ENCODE measurements at regions not wholly inside any gene's neighbourhood (a gene's known extent, or its start where the extent isn't known, plus 50 kb on each side); places are given as distances from the start of the nearest gene placed in this dataset.
"Not testable (repeated sequence)": the region's sequence is repeated elsewhere in the genome, so short reads cannot be mapped to it uniquely, and the experiment has no call there.

GRCh38 chrX:20727447-20727846, 460.7 kb upstream of the RPS6KA3 start:
- no peak for DNase-seq (ENCODE audit: low read depth)
- H3K4me3 ChIP-seq (ENCODE audit: low read depth, low read length) = no peak overlapping the region

GRCh38 chrX:20720954-20721626, 454.4 kb upstream of the RPS6KA3 start:
- no peak overlapping the region for H3K4me3 ChIP-seq (ENCODE audit: low read depth, low read length)

GRCh38 chrX:20718592-20719380, 452.1 kb upstream of the RPS6KA3 start:
- H3K4me3 ChIP-seq (ENCODE audit: low read depth, low read length) = no peak overlapping the region
- no peak for DNase-seq (ENCODE audit: low read depth)

More at GRCh38 chrX:20720954-20721626, 454.4 kb upstream of the RPS6KA3 start:
- DNase-seq (ENCODE audit: low read depth) = no peak

- DNase-seq (ENCODE audit: low read depth) = no peak
- no peak overlapping the region for H3K4me3 ChIP-seq (ENCODE audit: low read depth, low read length)
Measured at GRCh38 chrX:20715176-20715575, 448.5 kb upstream of the RPS6KA3 start.

- DNase-seq (ENCODE audit: low read depth) = no peak
- H3K4me3 ChIP-seq (ENCODE audit: low read depth, low read length) = no peak overlapping the region
Measured at GRCh38 chrX:20712811-20713210, 446.1 kb upstream of the RPS6KA3 start.

GRCh38 chrX:20711366-20711765, 444.7 kb upstream of the RPS6KA3 start:
- no peak overlapping the region for H3K4me3 ChIP-seq (ENCODE audit: low read depth, low read length)
- DNase-seq (ENCODE audit: low read depth) = no peak

- DNase-seq (ENCODE audit: low read depth) = peak; percentile 31
- no peak overlapping the region for H3K4me3 ChIP-seq (ENCODE audit: low read depth, low read length)
Measured at GRCh38 chrX:20693078-20693477, 426.4 kb upstream of the RPS6KA3 start.

GRCh38 chrX:20686256-20686655, 419.5 kb upstream of the RPS6KA3 start:
- DNase-seq (ENCODE audit: low read depth) = no peak
- H3K4me3 ChIP-seq (ENCODE audit: low read depth, low read length) = no peak overlapping the region

- no peak overlapping the region for H3K4me3 ChIP-seq (ENCODE audit: low read depth, low read length)
- DNase-seq (ENCODE audit: low read depth) = no peak
Measured at GRCh38 chrX:20685652-20686051, 418.9 kb upstream of the RPS6KA3 start.

- peak; percentile 35 for DNase-seq (ENCODE audit: low read depth)
Measured at GRCh38 chrX:20681683-20682082, 415.0 kb upstream of the RPS6KA3 start.

GRCh38 chrX:20680998-20681397, 414.3 kb upstream of the RPS6KA3 start:
- no peak overlapping the region for H3K4me3 ChIP-seq (ENCODE audit: low read depth, low read length)
- DNase-seq (ENCODE audit: low read depth) = peak; percentile 56

More at GRCh38 chrX:20681683-20682082, 415.0 kb upstream of the RPS6KA3 start:
- no peak overlapping the region for H3K4me3 ChIP-seq (ENCODE audit: low read depth, low read length)

GRCh38 chrX:20672476-20672875, 405.8 kb upstream of the RPS6KA3 start:
- DNase-seq (ENCODE audit: low read depth) = no peak

GRCh38 chrX:20671746-20672145, 405.0 kb upstream of the RPS6KA3 start:
- not testable (repeated sequence) for DNase-seq (ENCODE audit: low read depth); H3K4me3 ChIP-seq (ENCODE audit: low read depth, low read length)

More at GRCh38 chrX:20672476-20672875, 405.8 kb upstream of the RPS6KA3 start:
- no peak overlapping the region for H3K4me3 ChIP-seq (ENCODE audit: low read depth, low read length)

GRCh38 chrX:20670611-20671010, 403.9 kb upstream of the RPS6KA3 start:
- no peak for DNase-seq (ENCODE audit: low read depth)
- no peak overlapping the region for H3K4me3 ChIP-seq (ENCODE audit: low read depth, low read length)

- no peak overlapping the region for H3K4me3 ChIP-seq (ENCODE audit: low read depth, low read length)
- DNase-seq (ENCODE audit: low read depth) = no peak
Measured at GRCh38 chrX:20668550-20668949, 401.8 kb upstream of the RPS6KA3 start.

- H3K4me3 ChIP-seq (ENCODE audit: low read depth, low read length) = no peak overlapping the region
Measured at GRCh38 chrX:20666331-20666730, 399.6 kb upstream of the RPS6KA3 start.

GRCh38 chrX:20665481-20665880, 398.8 kb upstream of the RPS6KA3 start:
- H3K4me3 ChIP-seq (ENCODE audit: low read depth, low read length) = no peak overlapping the region
- no peak for DNase-seq (ENCODE audit: low read depth)

More at GRCh38 chrX:20666331-20666730, 399.6 kb upstream of the RPS6KA3 start:
- no peak for DNase-seq (ENCODE audit: low read depth)

GRCh38 chrX:20664774-20665173, 398.1 kb upstream of the RPS6KA3 start:
- no peak overlapping the region for H3K4me3 ChIP-seq (ENCODE audit: low read depth, low read length)
- DNase-seq (ENCODE audit: low read depth) = no peak

- no peak overlapping the region for H3K4me3 ChIP-seq (ENCODE audit: low read depth, low read length)
- DNase-seq (ENCODE audit: low read depth) = no peak
Measured at GRCh38 chrX:20664131-20664530, 397.4 kb upstream of the RPS6KA3 start.

- no peak overlapping the region for H3K4me3 ChIP-seq (ENCODE audit: low read depth, low read length)
- DNase-seq (ENCODE audit: low read depth) = no peak
Measured at GRCh38 chrX:20663336-20663735, 396.6 kb upstream of the RPS6KA3 start.

GRCh38 chrX:20656721-20657120, 390.0 kb upstream of the RPS6KA3 start:
- H3K4me3 ChIP-seq (ENCODE audit: low read depth, low read length) = no peak overlapping the region

More at GRCh38 chrX:20656721-20657120, 390.0 kb upstream of the RPS6KA3 start:
- DNase-seq (ENCODE audit: low read depth) = no peak
